Neural crest cell (in vitro differentiated cells): ENCODE measurements at regions not wholly inside any gene's neighbourhood (a gene's known extent, or its start where the extent isn't known, plus 50 kb on each side); places are given as distances from the start of the nearest gene placed in this dataset.
"Not testable (repeated sequence)": the region's sequence is repeated elsewhere in the genome, so short reads cannot be mapped to it uniquely, and the experiment has no call there.

Source experiments
- DNase-seq: peaks from one replicate; pipeline ENCODE4 v3.0.0; 2021; ENCODE audit warnings: low read depth, mixed read lengths, low spot score
- H3K27ac Mint-ChIP-seq: one replicate; pipeline ENCODE4 v1.8.0; 2021; ENCODE audit warnings: mild to moderate bottlenecking, mixed read lengths; ENCODE audit not compliant: unreplicated experiment
- H3K27me3 Mint-ChIP-seq: 2 replicates; pipeline ENCODE4 v1.8.0; 2021; ENCODE audit warnings: low read depth, mild to moderate bottlenecking, mixed read lengths
- H3K36me3 Mint-ChIP-seq: 2 replicates; pipeline ENCODE4 v1.8.0; 2021; ENCODE audit warnings: low read depth, mild to moderate bottlenecking, mixed read lengths
- H3K4me1 Mint-ChIP-seq: 2 replicates; pipeline ENCODE4 v1.8.0; 2021; ENCODE audit warnings: mixed read lengths
- H3K4me3 Mint-ChIP-seq: one replicate; pipeline ENCODE4 v1.8.0; 2021; ENCODE audit warnings: mild to moderate bottlenecking, mixed read lengths
- H3K9me3 Mint-ChIP-seq: 2 replicates; pipeline ENCODE4 v1.8.0; 2021; ENCODE audit warnings: mixed read lengths
- CTCF ChIP-seq: fragments of 200-600 bp; sonication (generic); conservative IDR thresholded peaks from 2 replicates; pipeline ENCODE4 v1.5.0; 2021; ENCODE audit warnings: antibody characterized with exemption, mild to moderate bottlenecking

- H3K9me3 Mint-ChIP-seq: peaks cover 2% of the 10 kb centered on the region
- H3K27me3 Mint-ChIP-seq: no peaks in the 10 kb centered on the region
- H3K4me1 Mint-ChIP-seq: peaks cover 16% of the 10 kb centered on the region
- no peak overlapping the region for H3K4me3 Mint-ChIP-seq
- H3K36me3 Mint-ChIP-seq: no peaks in the 10 kb centered on the region
- no peak for TF ChIP-seq CTCF
- no peak for DNase-seq
- H3K27ac Mint-ChIP-seq: no peak overlapping the region
These were observed 181.5 kb upstream of the KRR1 start for GRCh38 chr12:75692876-75693275.

GRCh38 chr12:75690296-75690955, 179.0 kb upstream of the KRR1 start:
- H3K36me3 Mint-ChIP-seq: no peaks in the 10 kb centered on the region
- H3K27me3 Mint-ChIP-seq: no peaks in the 10 kb centered on the region
- no peak overlapping the region for H3K27ac Mint-ChIP-seq
- H3K4me3 Mint-ChIP-seq: no peak overlapping the region
- H3K4me1 Mint-ChIP-seq: peaks cover 20% of the 10 kb centered on the region
- H3K9me3 Mint-ChIP-seq: peaks cover 5% of the 10 kb centered on the region
- DNase-seq: no peak
- TF ChIP-seq CTCF: no peak

- H3K27ac Mint-ChIP-seq, H3K36me3 Mint-ChIP-seq, H3K9me3 Mint-ChIP-seq, H3K4me3 Mint-ChIP-seq, H3K27me3 Mint-ChIP-seq, DNase-seq: not testable (repeated sequence)
- peaks cover 18% of the 10 kb centered on the region for H3K4me1 Mint-ChIP-seq
These were observed 174.8 kb upstream of the KRR1 start for GRCh38 chr12:75686233-75686632.

GRCh38 chr12:75685617-75686225, 174.3 kb upstream of the KRR1 start:
- Mint-ChIP-seq H3K36me3 (peaks cover 7% of the 10 kb centered on the region), H3K9me3 (peaks cover 10% of the 10 kb centered on the region), H3K4me3 (no peak overlapping the region), H3K27ac (no peak overlapping the region), H3K27me3 (no peaks in the 10 kb centered on the region), H3K4me1 (peaks cover 18% of the 10 kb centered on the region)
- DNase-seq: no peak
- TF ChIP-seq CTCF: no peak

- no peak overlapping the region for H3K4me3 Mint-ChIP-seq
- DNase-seq: no peak
- H3K9me3 Mint-ChIP-seq: peaks cover 11% of the 10 kb centered on the region
- no peaks in the 10 kb centered on the region for H3K27me3 Mint-ChIP-seq
- peaks cover 8% of the 10 kb centered on the region for H3K36me3 Mint-ChIP-seq
- H3K27ac Mint-ChIP-seq: no peak overlapping the region
- TF ChIP-seq CTCF: no peak
- peaks cover 18% of the 10 kb centered on the region for H3K4me1 Mint-ChIP-seq
These were observed 173.5 kb upstream of the KRR1 start for GRCh38 chr12:75684678-75685616.

- H3K27ac Mint-ChIP-seq, H3K27me3 Mint-ChIP-seq, H3K4me3 Mint-ChIP-seq, DNase-seq, H3K36me3 Mint-ChIP-seq: not testable (repeated sequence)
- H3K9me3 Mint-ChIP-seq: peaks cover 13% of the 10 kb centered on the region
- peaks cover 18% of the 10 kb centered on the region for H3K4me1 Mint-ChIP-seq
These were observed 172.7 kb upstream of the KRR1 start for GRCh38 chr12:75683995-75684586.
